ENCODE measurements at regions not wholly inside any gene's neighbourhood (a gene's known extent, or its start where the extent isn't known, plus 50 kb on each side); places are given as distances from the start of the nearest gene placed in this dataset.
"Not testable (repeated sequence)": the region's sequence is repeated elsewhere in the genome, so short reads cannot be mapped to it uniquely, and the experiment has no call there.

DNA sequence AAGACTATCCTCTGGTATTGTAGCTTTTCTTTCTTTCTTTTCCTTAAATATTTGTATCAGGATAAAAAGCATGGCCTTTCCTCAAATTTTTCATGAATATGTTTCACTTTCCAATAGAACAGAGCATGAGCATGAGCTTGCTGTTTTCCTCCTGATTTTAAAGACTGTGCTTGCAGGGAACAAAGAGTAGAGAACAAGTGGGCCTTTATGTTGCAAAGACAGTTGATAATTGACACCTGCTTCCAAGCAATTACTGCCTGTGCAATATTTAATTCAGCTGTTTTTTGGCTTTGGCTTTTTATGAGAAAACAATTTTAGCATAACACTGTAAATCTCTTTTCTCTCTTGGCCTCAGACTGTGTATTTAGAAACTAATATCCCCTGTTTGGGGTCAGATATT, 263.6 kb upstream of the AZI2 start:
- Histone ChIP-seq H3K4me3 (ENCODE audit: low read length) (no peak overlapping the region), H3K9me3 (ENCODE audit: control insufficient read depth, low read depth, low read length) (no peaks in the 10 kb centered on the region), H3K4me1 (ENCODE audit: control insufficient read depth, low read depth, low read length) (peaks cover 18% of the 10 kb centered on the region), H3K9ac (ENCODE audit: low read length) (no peak overlapping the region), H3K27ac (ENCODE audit: low read length) (no peak overlapping the region), H3K27me3 (ENCODE audit: control insufficient read depth, insufficient read depth, low read length) (no peaks in the 10 kb centered on the region), H3K36me3 (ENCODE audit: control insufficient read depth, low read depth, low read length) (no peaks in the 10 kb centered on the region)

DNA sequence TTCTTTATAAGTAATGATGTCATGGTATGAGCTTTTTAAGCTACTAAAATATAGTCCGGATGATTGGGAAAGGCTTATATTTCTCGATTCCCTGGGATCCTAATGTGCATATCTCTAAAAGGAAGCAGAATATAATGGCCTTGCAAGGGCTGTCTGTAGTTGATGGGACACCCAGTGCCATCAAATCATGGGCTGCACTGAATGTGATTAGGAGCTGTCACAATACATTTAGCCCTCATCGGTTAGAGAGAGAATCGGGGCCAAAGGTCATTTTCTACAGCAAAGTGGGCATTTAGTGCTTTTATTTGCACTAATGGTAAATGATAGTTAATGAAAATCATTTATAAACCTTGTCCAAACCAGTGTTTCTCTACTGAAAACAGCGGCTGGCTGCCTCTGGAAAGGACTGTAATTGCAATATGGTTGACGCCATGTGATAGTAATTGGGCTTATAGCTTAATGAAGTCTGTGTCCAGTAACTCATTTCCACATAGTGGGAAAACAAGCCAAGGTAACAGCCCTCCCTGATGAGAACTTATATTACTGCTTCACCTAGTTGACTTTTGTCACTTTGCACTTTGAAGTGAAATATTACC, 265.0 kb upstream of the AZI2 start:
- Histone ChIP-seq H3K9me3 (ENCODE audit: control insufficient read depth, low read depth, low read length) (no peaks in the 10 kb centered on the region), H3K9ac (ENCODE audit: low read length) (no peak overlapping the region)

DNA sequence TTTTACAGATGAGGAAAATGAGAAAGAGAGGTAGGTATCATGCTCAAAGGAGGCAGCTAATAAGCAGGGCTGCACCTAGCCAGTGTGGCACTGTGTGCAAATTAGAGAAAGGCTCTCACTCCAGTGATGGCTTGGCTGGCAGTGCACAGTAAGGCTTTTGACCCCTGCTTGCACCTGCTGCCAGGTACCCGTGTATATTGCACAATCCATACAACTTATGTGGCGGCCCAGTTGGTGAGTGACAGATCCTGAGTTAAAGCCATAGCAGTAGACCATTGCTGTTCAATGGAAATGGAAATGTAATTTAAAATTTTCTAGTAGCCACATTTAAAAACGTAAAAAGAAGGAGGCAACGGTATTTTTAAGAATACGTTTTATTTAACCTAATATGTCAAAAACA, 266.4 kb upstream of the AZI2 start:
- H3K27ac ChIP-seq (ENCODE audit: low read length), result no peak overlapping the region
- no peaks in the 10 kb centered on the region for H3K36me3 ChIP-seq (ENCODE audit: control insufficient read depth, low read depth, low read length)
- no peaks in the 10 kb centered on the region for H3K9me3 ChIP-seq (ENCODE audit: control insufficient read depth, low read depth, low read length)
- no peak overlapping the region for H3K4me3 ChIP-seq (ENCODE audit: low read length)
- peaks cover 18% of the 10 kb centered on the region for H3K4me1 ChIP-seq (ENCODE audit: control insufficient read depth, low read depth, low read length)
- no peaks in the 10 kb centered on the region for H3K27me3 ChIP-seq (ENCODE audit: control insufficient read depth, insufficient read depth, low read length)
- no peak overlapping the region for H3K9ac ChIP-seq (ENCODE audit: low read length)

More for the DNA sequence above, 265.0 kb upstream of the AZI2 start:
- H3K27me3 ChIP-seq (ENCODE audit: control insufficient read depth, insufficient read depth, low read length), result no peaks in the 10 kb centered on the region
- H3K4me3 ChIP-seq (ENCODE audit: low read length), result no peak overlapping the region
- no peaks in the 10 kb centered on the region for H3K36me3 ChIP-seq (ENCODE audit: control insufficient read depth, low read depth, low read length)
- no peak overlapping the region for H3K27ac ChIP-seq (ENCODE audit: low read length)
- peaks cover 18% of the 10 kb centered on the region for H3K4me1 ChIP-seq (ENCODE audit: control insufficient read depth, low read depth, low read length)

DNA sequence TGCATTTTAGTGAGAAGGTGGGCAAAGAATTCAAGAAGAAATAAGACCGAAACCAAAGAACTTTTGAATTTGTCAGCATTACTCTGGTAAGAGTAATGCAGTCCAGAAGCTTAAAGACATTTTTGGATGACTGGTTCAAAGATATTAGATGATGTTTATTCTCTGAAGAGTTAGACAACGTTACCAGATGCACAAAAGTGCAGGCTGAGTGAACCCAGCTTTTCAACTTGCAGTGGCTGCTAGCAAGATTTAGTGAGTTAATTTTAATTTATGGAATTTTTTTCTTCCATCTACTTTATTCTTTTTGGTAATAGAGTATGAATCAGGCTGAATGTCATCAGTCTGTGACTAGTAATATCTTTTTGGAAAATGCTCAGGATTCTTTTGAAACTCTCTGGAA, 267.3 kb upstream of the AZI2 start:
- Histone ChIP-seq H3K4me3 (ENCODE audit: low read length) (no peak overlapping the region), H3K9me3 (ENCODE audit: control insufficient read depth, low read depth, low read length) (no peaks in the 10 kb centered on the region), H3K27ac (ENCODE audit: low read length) (no peak overlapping the region), H3K9ac (ENCODE audit: low read length) (no peak overlapping the region), H3K36me3 (ENCODE audit: control insufficient read depth, low read depth, low read length) (no peaks in the 10 kb centered on the region), H3K4me1 (ENCODE audit: control insufficient read depth, low read depth, low read length) (peaks cover 12% of the 10 kb centered on the region), H3K27me3 (ENCODE audit: control insufficient read depth, insufficient read depth, low read length) (no peaks in the 10 kb centered on the region)

DNA sequence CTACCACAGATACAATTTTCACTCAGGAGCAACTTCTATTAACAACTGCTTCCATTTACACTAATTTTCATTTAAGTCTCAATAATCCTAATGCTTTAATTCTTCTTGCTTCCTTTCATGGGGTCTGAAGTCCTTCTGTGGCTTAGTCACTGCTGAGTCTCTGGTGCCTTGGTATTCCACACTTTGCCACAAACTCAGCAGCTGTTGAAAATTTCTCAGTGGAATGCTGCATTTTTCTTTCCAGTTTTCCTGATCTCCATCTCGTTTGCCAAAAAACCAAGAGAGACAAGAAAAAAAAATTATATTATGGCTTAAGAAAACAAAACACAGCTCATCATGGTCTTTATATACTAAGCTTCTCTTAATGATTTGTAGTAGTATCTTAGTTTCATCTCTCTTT, 269.2 kb upstream of the AZI2 start:
- Histone ChIP-seq H3K27ac (ENCODE audit: low read length) (no peak overlapping the region), H3K4me3 (ENCODE audit: low read length) (no peak overlapping the region), H3K27me3 (ENCODE audit: control insufficient read depth, insufficient read depth, low read length) (no peaks in the 10 kb centered on the region), H3K36me3 (ENCODE audit: control insufficient read depth, low read depth, low read length) (no peaks in the 10 kb centered on the region), H3K9me3 (ENCODE audit: control insufficient read depth, low read depth, low read length) (no peaks in the 10 kb centered on the region), H3K4me1 (ENCODE audit: control insufficient read depth, low read depth, low read length) (peaks cover 1% of the 10 kb centered on the region), H3K9ac (ENCODE audit: low read length) (no peak overlapping the region)

DNA sequence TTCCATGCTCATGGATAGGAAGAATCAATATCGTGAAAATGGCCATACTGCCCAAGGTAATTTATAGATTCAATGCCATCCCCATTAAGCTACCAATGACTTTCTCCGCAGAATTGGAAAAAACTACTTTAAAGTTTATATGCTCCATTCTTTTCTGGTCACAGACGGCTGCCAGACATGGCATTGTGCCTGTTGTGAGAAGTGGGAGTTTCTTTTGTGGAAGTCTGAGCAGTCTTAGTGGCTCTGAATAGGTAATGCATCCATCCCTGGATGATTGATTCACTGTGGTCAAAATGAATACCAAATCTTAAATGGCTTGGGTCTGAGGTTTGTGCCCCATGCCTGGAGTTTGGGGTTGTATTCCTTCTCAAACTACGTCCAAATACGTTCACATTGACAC, 274.5 kb upstream of the AZI2 start:
- Histone ChIP-seq H3K27me3 (ENCODE audit: control insufficient read depth, insufficient read depth, low read length) (no peaks in the 10 kb centered on the region), H3K27ac (ENCODE audit: low read length) (no peak overlapping the region), H3K9ac (ENCODE audit: low read length) (no peak overlapping the region), H3K36me3 (ENCODE audit: control insufficient read depth, low read depth, low read length) (no peaks in the 10 kb centered on the region), H3K9me3 (ENCODE audit: control insufficient read depth, low read depth, low read length) (no peaks in the 10 kb centered on the region), H3K4me1 (ENCODE audit: control insufficient read depth, low read depth, low read length) (no peaks in the 10 kb centered on the region), H3K4me3 (ENCODE audit: low read length) (no peak overlapping the region)

DNA sequence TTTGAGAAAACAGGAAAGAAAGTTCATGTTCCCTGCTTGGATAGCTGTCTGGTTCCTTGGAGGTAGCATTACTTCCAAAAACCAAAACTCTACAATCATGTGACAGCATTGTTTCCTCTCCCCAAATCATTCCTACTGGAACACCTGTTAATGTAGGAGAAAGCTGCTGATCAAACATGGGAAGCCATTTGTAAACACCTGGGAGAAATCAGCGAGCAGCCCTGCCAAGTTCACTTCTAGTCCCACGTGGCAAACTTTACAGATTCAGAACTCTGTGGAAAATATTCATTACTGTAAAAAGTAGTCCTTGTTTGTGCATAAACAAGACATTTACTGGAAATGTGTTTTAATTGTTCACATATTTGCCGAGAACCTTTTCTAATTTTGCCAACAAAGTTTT, 275.5 kb upstream of the AZI2 start:
- Histone ChIP-seq H3K4me1 (ENCODE audit: control insufficient read depth, low read depth, low read length) (no peaks in the 10 kb centered on the region), H3K27me3 (ENCODE audit: control insufficient read depth, insufficient read depth, low read length) (no peaks in the 10 kb centered on the region), H3K9me3 (ENCODE audit: control insufficient read depth, low read depth, low read length) (no peaks in the 10 kb centered on the region), H3K9ac (ENCODE audit: low read length) (no peak overlapping the region), H3K4me3 (ENCODE audit: low read length) (no peak overlapping the region), H3K27ac (ENCODE audit: low read length) (no peak overlapping the region), H3K36me3 (ENCODE audit: control insufficient read depth, low read depth, low read length) (no peaks in the 10 kb centered on the region)

DNA sequence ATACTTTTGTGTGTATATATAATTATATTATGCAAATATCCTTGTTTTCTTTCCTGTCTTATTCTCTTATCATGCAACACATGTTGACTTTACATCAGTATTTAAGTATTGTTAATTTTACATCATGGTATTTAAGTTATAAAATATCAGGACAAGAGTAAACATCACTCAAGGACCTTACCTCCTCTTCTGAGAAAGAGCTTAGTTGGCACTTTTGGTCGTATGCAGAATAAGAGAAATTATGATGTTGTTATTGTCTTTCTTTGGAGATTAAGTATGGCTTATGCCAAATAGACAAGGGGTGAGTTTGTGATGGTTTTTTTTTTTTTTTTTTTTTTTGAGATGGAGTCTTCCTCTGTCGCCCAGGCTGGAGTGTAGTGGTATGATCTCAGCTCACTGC, 279.2 kb upstream of the AZI2 start:
- not testable (repeated sequence) for H3K9me3 ChIP-seq (ENCODE audit: control insufficient read depth, low read depth, low read length); H3K27me3 ChIP-seq (ENCODE audit: control insufficient read depth, insufficient read depth, low read length); H3K4me1 ChIP-seq (ENCODE audit: control insufficient read depth, low read depth, low read length); H3K27ac ChIP-seq (ENCODE audit: low read length); H3K4me3 ChIP-seq (ENCODE audit: low read length); H3K36me3 ChIP-seq (ENCODE audit: control insufficient read depth, low read depth, low read length); H3K9ac ChIP-seq (ENCODE audit: low read length)

DNA sequence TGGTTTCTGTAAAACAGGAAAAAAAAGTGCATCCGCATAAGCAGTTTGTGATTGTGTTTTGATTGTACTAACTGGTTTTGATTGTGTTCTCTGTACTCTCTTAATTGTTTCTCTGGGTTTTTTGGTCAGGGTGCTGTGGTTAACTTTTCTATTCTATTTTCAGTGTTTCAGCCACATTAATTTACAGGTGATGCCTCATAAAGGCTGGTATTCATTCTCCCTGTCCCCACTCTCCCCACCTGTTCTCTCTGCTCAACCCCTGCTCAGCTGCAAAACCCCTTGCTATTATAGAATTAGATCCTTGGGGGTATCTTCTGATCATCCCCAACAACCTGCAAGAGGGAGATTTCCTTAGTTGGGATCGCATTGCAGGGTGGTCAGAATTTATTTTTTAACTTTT, 285.4 kb upstream of the AZI2 start:
- H3K36me3 ChIP-seq (ENCODE audit: control insufficient read depth, low read depth, low read length), result no peaks in the 10 kb centered on the region
- H3K9me3 ChIP-seq (ENCODE audit: control insufficient read depth, low read depth, low read length), result no peaks in the 10 kb centered on the region
- H3K4me3 ChIP-seq (ENCODE audit: low read length), result no peak overlapping the region
- no peaks in the 10 kb centered on the region for H3K27me3 ChIP-seq (ENCODE audit: control insufficient read depth, insufficient read depth, low read length)
- no peak overlapping the region for H3K9ac ChIP-seq (ENCODE audit: low read length)
- no peaks in the 10 kb centered on the region for H3K4me1 ChIP-seq (ENCODE audit: control insufficient read depth, low read depth, low read length)
- H3K27ac ChIP-seq (ENCODE audit: low read length), result no peak overlapping the region

DNA sequence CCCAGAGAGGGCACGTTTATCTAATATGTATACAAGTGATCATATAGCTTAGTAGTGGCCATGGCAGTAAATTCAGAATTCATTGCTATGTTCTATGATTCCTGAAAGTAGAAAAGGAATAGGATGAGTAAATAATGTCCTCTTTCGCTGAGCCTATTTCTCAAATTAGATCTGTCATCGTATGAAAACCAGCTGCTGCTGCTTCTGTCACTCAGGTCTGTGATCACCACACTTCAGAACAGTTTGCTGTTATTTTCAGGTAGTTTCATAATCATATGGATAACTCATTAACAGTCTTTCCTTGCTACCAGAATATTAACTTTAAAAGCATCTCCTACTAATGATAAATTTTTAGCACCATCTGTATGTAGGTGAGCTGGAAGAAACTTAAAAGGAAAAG, 289.1 kb upstream of the AZI2 start:
- no peak overlapping the region for H3K27ac ChIP-seq (ENCODE audit: low read length)
- no peaks in the 10 kb centered on the region for H3K9me3 ChIP-seq (ENCODE audit: control insufficient read depth, low read depth, low read length)
- no peaks in the 10 kb centered on the region for H3K36me3 ChIP-seq (ENCODE audit: control insufficient read depth, low read depth, low read length)
- H3K4me1 ChIP-seq (ENCODE audit: control insufficient read depth, low read depth, low read length), result no peaks in the 10 kb centered on the region
- H3K9ac ChIP-seq (ENCODE audit: low read length), result no peak overlapping the region
- no peak overlapping the region for H3K4me3 ChIP-seq (ENCODE audit: low read length)
- H3K27me3 ChIP-seq (ENCODE audit: control insufficient read depth, insufficient read depth, low read length), result no peaks in the 10 kb centered on the region

DNA sequence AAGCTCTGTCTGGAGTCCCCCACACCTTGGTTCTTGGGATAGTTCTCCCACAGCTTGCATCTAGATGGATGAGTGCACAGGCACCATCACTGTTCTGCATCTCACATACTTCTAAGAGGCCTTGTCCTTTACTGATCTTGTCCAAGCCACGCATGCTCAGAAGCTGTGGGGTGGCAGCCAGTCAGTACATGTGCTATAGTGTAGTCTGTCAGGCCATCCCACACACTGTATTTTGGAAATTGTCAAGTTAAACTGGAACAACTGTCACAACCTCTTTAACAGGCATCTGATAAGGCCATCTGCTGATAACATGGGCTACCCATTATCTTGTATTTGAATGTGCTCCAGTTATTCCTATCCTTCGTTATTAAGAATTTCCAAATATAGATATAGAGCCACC, 296.5 kb upstream of the AZI2 start:
- Histone ChIP-seq H3K27ac (ENCODE audit: low read length) (no peak overlapping the region), H3K4me1 (ENCODE audit: control insufficient read depth, low read depth, low read length) (no peaks in the 10 kb centered on the region), H3K36me3 (ENCODE audit: control insufficient read depth, low read depth, low read length) (no peaks in the 10 kb centered on the region), H3K9ac (ENCODE audit: low read length) (no peak overlapping the region), H3K9me3 (ENCODE audit: control insufficient read depth, low read depth, low read length) (no peaks in the 10 kb centered on the region), H3K27me3 (ENCODE audit: control insufficient read depth, insufficient read depth, low read length) (no peaks in the 10 kb centered on the region), H3K4me3 (ENCODE audit: low read length) (no peak overlapping the region)

DNA sequence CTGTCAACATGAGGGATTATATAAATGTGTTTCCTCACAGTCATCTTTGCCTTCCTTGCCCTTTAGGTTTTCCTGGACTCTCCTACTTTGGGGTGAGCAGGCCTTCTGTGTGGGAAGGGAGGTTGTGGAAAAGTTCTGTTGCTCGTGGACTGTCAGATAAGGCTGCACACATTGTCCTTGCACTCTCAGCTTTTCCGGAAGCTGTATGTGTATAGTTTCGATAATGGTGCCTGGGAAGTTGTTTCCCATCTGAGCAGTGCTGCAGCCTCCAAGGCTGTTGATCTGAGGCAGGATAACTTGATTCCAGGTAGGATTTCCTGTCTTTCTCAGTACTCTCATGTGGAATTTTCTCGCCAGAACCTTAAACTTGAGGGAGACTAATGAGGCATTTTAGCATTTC, 297.8 kb upstream of the AZI2 start:
- Histone ChIP-seq H3K4me3 (ENCODE audit: low read length) (no peak overlapping the region), H3K36me3 (ENCODE audit: control insufficient read depth, low read depth, low read length) (no peaks in the 10 kb centered on the region), H3K9me3 (ENCODE audit: control insufficient read depth, low read depth, low read length) (no peaks in the 10 kb centered on the region), H3K4me1 (ENCODE audit: control insufficient read depth, low read depth, low read length) (no peaks in the 10 kb centered on the region), H3K27me3 (ENCODE audit: control insufficient read depth, insufficient read depth, low read length) (no peaks in the 10 kb centered on the region), H3K27ac (ENCODE audit: low read length) (no peak overlapping the region), H3K9ac (ENCODE audit: low read length) (no peak overlapping the region)
